PC-3 (cell line): ENCODE measurements at regions not wholly inside any gene's neighbourhood (a gene's known extent, or its start where the extent isn't known, plus 50 kb on each side); places are given as distances from the start of the nearest gene placed in this dataset.

Experiments
- ATAC-seq: fragments of 200-7000 bp; cut with Tn5 transposase; 2 replicates; pipeline ENCODE4 v1.9.1; 2020; ENCODE audit warnings: mild to moderate bottlenecking, moderate library complexity
- BruUV-seq: library from RNA; stranded (reverse); fragments of 400-500 nt; replicated peaks from 2 replicates; lab custom pipeline; 2021; lab: Mats Ljungman, UMichigan
- CTCF ChIA-PET: fragments of 300-600 bp; sonication (Branson Sonifier 250); formaldehyde crosslinking; loops from one replicate; lab custom pipeline; 2022; ENCODE audit warnings: antibody characterized with exemption; lab: Charles Lee
- POLR2A ChIA-PET: fragments of 300-600 bp; sonication (Branson Sonifier 250); formaldehyde crosslinking; loops from one replicate; lab custom pipeline; 2022; ENCODE audit warnings: antibody characterized with exemption; ENCODE audit not compliant: unreplicated experiment; lab: Charles Lee
- DNase-seq: peaks from one replicate; pipeline ENCODE4 v3.0.0-alpha.2; 2015
- H2AFZ ChIP-seq: fragments of 300-600 bp; sonication (generic); 2 replicates; pipeline ENCODE4 v1.6.0; 2016; ENCODE audit warnings: antibody characterized with exemption, low read length
- H3F3A ChIP-seq: fragments of 300-600 bp; sonication (generic); one replicate; pipeline ENCODE4 v1.6.0; 2017; ENCODE audit warnings: antibody characterized with exemption, low read length, control low read depth, mild to moderate bottlenecking; ENCODE audit not compliant: unreplicated experiment
- H3K27ac ChIP-seq: fragments of 300-600 bp; sonication (generic); 2 replicates; pipeline ENCODE4 v1.5.1; 2016; ENCODE audit warnings: mild to moderate bottlenecking, low read length
- H3K27me3 ChIP-seq: fragments of 300-600 bp; sonication (generic); 2 replicates; pipeline ENCODE4 v1.6.1; 2016; ENCODE audit warnings: low read length, mixed read lengths
- H3K36me3 ChIP-seq: fragments of 300-600 bp; sonication (generic); 2 replicates; pipeline ENCODE4 v1.6.1; 2016; ENCODE audit warnings: low read depth, mixed run types, low read length, mixed read lengths
- H3K4me1 ChIP-seq: fragments of 300-600 bp; sonication (generic); 2 replicates; pipeline ENCODE4 v1.5.1; 2016; ENCODE audit warnings: low read length; ENCODE audit not compliant: insufficient read depth
- H3K4me2 ChIP-seq: fragments of 300-600 bp; sonication (generic); 2 replicates; pipeline ENCODE4 v1.6.0; 2016; ENCODE audit warnings: low read length
- H3K4me3 ChIP-seq: fragments of 300-600 bp; sonication (generic); 2 replicates; pipeline ENCODE4 v1.5.1; 2016; ENCODE audit warnings: mild to moderate bottlenecking, low read length, mixed read lengths
- H3K79me2 ChIP-seq: fragments of 300-600 bp; sonication (generic); 2 replicates; pipeline ENCODE4 v1.6.1; 2017; ENCODE audit warnings: low read length, mixed read lengths
- H3K9ac ChIP-seq: fragments of 300-600 bp; sonication (generic); 2 replicates; pipeline ENCODE4 v1.6.0; 2016; ENCODE audit warnings: mild to moderate bottlenecking, low read length
- H3K9me2 ChIP-seq: fragments of 300-600 bp; sonication (generic); replicated peaks from 2 replicates; pipeline ENCODE4 v1.6.1; 2016; ENCODE audit warnings: mixed run types, low read length, mixed read lengths
- H3K9me3 ChIP-seq: fragments of 300-600 bp; sonication (generic); 2 replicates; pipeline ENCODE4 v1.6.1; 2016; ENCODE audit warnings: low read length, mixed read lengths
- H4K20me1 ChIP-seq: fragments of 300-600 bp; sonication (generic); 2 replicates; pipeline ENCODE4 v1.6.1; 2016; ENCODE audit warnings: low read length, mixed read lengths
- EZH2 ChIP-seq: fragments of 300-600 bp; sonication (generic); IDR thresholded peaks from one replicate; pipeline ENCODE4 v1.6.1; 2017; ENCODE audit warnings: antibody characterized with exemption, mild to moderate bottlenecking, low read length; ENCODE audit not compliant: unreplicated experiment
- EZH2phosphoT487 ChIP-seq: fragments of 300-600 bp; sonication (generic); IDR thresholded peaks from 2 replicates; pipeline ENCODE4 v1.6.1; 2018; ENCODE audit warnings: mild to moderate bottlenecking, antibody characterized with exemption, low read length, borderline replicate concordance
- intact Hi-C: fragments of 100-400 bp; cut with micrococcal nuclease; formaldehyde crosslinking; loops from 2 replicates; pipeline ENCODE4 v1.9.0; 2023
- TF ChIP-seq, protein P1 (sequence below): fragments of 300-600 bp; sonication (generic); conservative IDR thresholded peaks from 2 replicates; pipeline ENCODE4 v1.5.1; 2017; ENCODE audit warnings: antibody characterized with exemption, low read depth, mild to moderate bottlenecking, low read length

DNA sequence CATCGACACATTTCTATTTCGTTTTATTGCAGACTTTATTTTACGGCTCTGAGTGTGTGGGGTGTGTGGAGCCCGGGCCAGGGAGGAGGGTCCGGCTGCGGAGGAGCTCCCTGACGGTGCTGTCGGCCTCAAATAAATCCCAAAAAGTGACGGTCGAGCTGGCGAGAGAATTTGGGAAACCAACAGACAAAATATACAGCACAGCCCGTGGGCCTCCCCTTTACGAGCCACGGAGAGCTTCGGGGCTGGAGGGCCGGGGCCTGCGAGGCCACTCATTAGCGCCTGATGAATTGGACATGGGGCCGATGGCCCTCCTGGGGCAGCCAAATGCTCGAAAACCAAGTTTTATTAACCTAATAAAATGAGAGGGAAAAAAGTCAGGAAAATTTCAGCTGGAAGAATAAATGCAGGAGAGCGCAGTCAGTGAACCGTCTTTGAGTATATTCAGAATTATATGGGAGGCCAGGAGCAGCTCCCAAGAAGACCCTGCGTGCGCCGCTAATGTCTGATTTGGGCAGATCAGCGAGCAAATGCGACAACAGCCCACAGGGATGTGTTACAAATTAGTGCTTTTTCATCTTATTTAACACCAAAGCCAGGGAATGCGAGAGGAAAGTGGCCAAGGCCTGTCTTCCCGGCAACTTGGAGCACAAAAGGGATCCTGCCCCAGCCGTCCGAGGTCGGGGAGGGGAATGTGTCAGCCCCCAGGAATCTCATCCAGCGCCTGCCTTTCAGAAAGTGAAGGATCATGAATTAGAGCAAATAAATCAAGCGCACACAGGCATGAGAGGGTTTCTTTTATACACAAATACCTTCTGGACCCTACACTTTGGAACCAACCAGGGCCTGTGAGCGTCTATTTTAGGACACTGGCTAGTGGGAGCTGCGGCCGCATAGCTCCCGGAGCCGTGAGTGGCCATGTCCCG, 249.1 kb downstream of the C16orf95 start:
- ATAC-seq (no peak), DNase-seq (no peak)
- Histone ChIP-seq H2AFZ (no peak overlapping the region), H3K4me3 (no peak overlapping the region), H3K4me1 (no peaks in the 10 kb centered on the region), H3F3A (no peaks in the 10 kb centered on the region), H3K79me2 (no peaks in the 10 kb centered on the region), H3K4me2 (no peak overlapping the region), H3K27ac (no peak overlapping the region), H3K36me3 (no peaks in the 10 kb centered on the region), H3K9me2 (no peaks in the 10 kb centered on the region), H3K9ac (no peak overlapping the region), H3K9me3 (no peaks in the 10 kb centered on the region), H3K27me3 (no peaks in the 10 kb centered on the region), H4K20me1 (no peaks in the 10 kb centered on the region)
- TF ChIP-seq, protein P1, sequence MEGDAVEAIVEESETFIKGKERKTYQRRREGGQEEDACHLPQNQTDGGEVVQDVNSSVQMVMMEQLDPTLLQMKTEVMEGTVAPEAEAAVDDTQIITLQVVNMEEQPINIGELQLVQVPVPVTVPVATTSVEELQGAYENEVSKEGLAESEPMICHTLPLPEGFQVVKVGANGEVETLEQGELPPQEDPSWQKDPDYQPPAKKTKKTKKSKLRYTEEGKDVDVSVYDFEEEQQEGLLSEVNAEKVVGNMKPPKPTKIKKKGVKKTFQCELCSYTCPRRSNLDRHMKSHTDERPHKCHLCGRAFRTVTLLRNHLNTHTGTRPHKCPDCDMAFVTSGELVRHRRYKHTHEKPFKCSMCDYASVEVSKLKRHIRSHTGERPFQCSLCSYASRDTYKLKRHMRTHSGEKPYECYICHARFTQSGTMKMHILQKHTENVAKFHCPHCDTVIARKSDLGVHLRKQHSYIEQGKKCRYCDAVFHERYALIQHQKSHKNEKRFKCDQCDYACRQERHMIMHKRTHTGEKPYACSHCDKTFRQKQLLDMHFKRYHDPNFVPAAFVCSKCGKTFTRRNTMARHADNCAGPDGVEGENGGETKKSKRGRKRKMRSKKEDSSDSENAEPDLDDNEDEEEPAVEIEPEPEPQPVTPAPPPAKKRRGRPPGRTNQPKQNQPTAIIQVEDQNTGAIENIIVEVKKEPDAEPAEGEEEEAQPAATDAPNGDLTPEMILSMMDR, result no peak
- no peak for TF ChIP-seq EZH2
- TF ChIP-seq EZH2phosphoT487, result no peak
- ChIA-PET CTCF (interaction anchor here (0.6 kb wide), 2 partner anchors 211 to 490 kb away, joined by 3 to 4 read pairs; no protein-coding TSS in a partner anchor), POLR2A (no interaction called here)
- intact Hi-C loops, result no loop called here
- no TSS peak for BruUV-seq

DNA sequence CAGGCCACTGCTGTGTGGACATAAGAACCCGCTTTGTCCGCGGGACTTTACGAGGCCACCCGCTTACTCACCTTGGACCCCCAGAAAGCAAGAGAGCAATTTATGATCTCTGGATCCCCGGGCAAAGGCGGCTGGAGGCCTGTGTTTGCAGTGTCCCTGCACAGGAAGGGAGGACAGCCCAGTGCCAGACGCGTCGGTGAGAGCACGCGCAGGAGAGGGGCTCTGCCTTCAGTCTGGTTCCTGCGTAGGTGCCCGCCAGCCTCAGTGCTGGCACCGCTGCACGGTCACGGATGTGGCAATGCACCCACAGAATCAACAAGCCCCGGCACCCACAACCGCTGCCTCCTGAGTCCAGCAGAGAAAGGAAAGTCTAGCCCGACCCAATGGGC, 248.4 kb downstream of the C16orf95 start:
- no TSS peak for BruUV-seq
- Histone ChIP-seq H3K4me3 (no peak overlapping the region), H4K20me1 (no peaks in the 10 kb centered on the region), H3K9ac (no peak overlapping the region), H3K9me2 (no peaks in the 10 kb centered on the region), H3K4me1 (no peaks in the 10 kb centered on the region), H3K36me3 (no peaks in the 10 kb centered on the region), H2AFZ (no peak overlapping the region), H3K27ac (no peak overlapping the region), H3K4me2 (no peak overlapping the region), H3F3A (no peaks in the 10 kb centered on the region), H3K9me3 (no peaks in the 10 kb centered on the region), H3K79me2 (no peaks in the 10 kb centered on the region), H3K27me3 (no peaks in the 10 kb centered on the region)
- TF ChIP-seq EZH2phosphoT487 (no peak), EZH2 (no peak)
- TF ChIP-seq, protein P1, result no peak
- intact Hi-C loops, result no loop called here
- no peak for DNase-seq
- ChIA-PET POLR2A (no interaction called here), CTCF (interaction anchor here (0.6 kb wide), 1 partner anchor 210 kb away, joined by 3 read pairs; no protein-coding TSS in a partner anchor)
- ATAC-seq, result no peak

DNA sequence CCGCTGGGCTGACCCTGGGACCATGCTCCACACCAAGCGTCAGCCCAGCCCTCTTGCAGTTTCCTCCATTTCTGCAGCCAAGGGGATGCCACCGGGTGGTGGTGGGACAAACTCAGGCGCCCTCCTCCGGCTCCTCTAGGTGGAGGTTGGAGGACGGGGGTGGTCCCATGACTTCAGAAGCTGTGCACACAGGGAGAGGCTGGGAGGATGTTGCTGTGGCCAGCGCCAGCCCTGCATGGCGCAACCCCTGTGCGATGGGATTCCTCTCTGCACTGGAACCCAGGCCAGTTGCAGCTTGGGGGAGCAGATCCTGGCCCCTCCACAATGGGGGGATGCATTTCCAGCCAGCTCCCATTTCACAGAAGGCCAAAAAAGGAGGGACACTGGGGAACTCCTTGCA, 246.5 kb downstream of the C16orf95 start:
- no peak overlapping the region for H3K9ac ChIP-seq
- ChIA-PET POLR2A (no interaction called here), CTCF (no interaction called here)
- no peaks in the 10 kb centered on the region for H3K79me2 ChIP-seq
- TF ChIP-seq, protein P1, result no peak
- TF ChIP-seq EZH2 (no peak), EZH2phosphoT487 (no peak)
- no peaks in the 10 kb centered on the region for H3K4me1 ChIP-seq
- H3K9me3 ChIP-seq, result no peaks in the 10 kb centered on the region
- no peaks in the 10 kb centered on the region for H3K36me3 ChIP-seq
- no peaks in the 10 kb centered on the region for H4K20me1 ChIP-seq
- H3K27me3 ChIP-seq, result no peaks in the 10 kb centered on the region
- H3K4me3 ChIP-seq, result no peak overlapping the region
- ATAC-seq (no peak), DNase-seq (no peak)
- H3K9me2 ChIP-seq, result no peaks in the 10 kb centered on the region
- no peaks in the 10 kb centered on the region for H3F3A ChIP-seq
- H2AFZ ChIP-seq, result no peak overlapping the region
- H3K27ac ChIP-seq, result no peak overlapping the region
- BruUV-seq, result no TSS peak
- intact Hi-C loops, result no loop called here
- H3K4me2 ChIP-seq, result no peak overlapping the region
